HepG2 (cell line): ENCODE measurements at regions not wholly inside any gene's neighbourhood (a gene's known extent, or its start where the extent isn't known, plus 50 kb on each side); places are given as distances from the start of the nearest gene placed in this dataset.

Experiments used
- ATAC-seq: fragments of 200-7000 bp; cut with Tn5 transposase; 3 replicates; pipeline ENCODE4 v1.9.1; 2020; ENCODE audit warnings: mild to moderate bottlenecking, moderate library complexity
- BruUV-seq: library from RNA; stranded (reverse); fragments of 400-500 nt; replicated peaks from 2 replicates; lab custom pipeline; 2021; lab: Mats Ljungman, UMichigan
- CTCF ChIA-PET: fragments of 300-600 bp; formaldehyde crosslinking; extraction: SDS; loops from one replicate; lab custom pipeline; 2021; ENCODE audit warnings: low total read pairs, inconsistent platforms, low intra/inter-chr PET ratio; lab: Yijun Ruan, JAX
- POLR2A ChIA-PET: fragments of 350-600 bp; sonication (Branson Sonifier 250); formaldehyde crosslinking; loops from one replicate; lab custom pipeline; 2020; ENCODE audit warnings: antibody characterized with exemption, inconsistent platforms; lab: Yijun Ruan, JAX
- DNase-seq: peaks from one replicate; pipeline ENCODE4 v3.0.0-alpha.2; 2015; ENCODE audit warnings: low spot score
- FAIRE-seq: peaks from 3 replicates; lab custom pipeline; 2011; peaks lifted over from hg19 to GRCh38; lab: Jason Lieb, UNC
- H2AFZ ChIP-seq: one replicate; pipeline ENCODE4 v1.6.1; 2011; ENCODE audit warnings: low read length, inconsistent platforms
- H3K27ac ChIP-seq: fragments of 300-600 bp; 3 replicates; pipeline ENCODE4 v1.8.0; 2011; ENCODE audit warnings: mixed run types, mild to moderate bottlenecking, mixed read lengths, low read length, inconsistent platforms; ENCODE audit not compliant: insufficient read depth; ENCODE audit errors: extremely low read length
- H3K27me3 ChIP-seq, 2 experiments: fragments of 200-600 bp in 1 of 2; 2 replicates in 1 of 2; 3 replicates in 1 of 2; pipeline versions ENCODE4 v1.6.0 to v1.8.0; 2011; ENCODE audit warnings: low read length in 2 of 2, mild to moderate bottlenecking in 2 of 2, moderate library complexity in 2 of 2, inconsistent platforms in 1 of 2; ENCODE audit not compliant: insufficient read depth in 2 of 2, control insufficient read depth in 1 of 2
- H3K36me3 ChIP-seq, 2 experiments: fragments of 200-600 bp in 1 of 2; replicated peaks in 1 of 2; 2 replicates in 1 of 2; 3 replicates in 1 of 2; pipeline versions ENCODE4 v1.5.1 to v1.8.0; 2011; ENCODE audit warnings: low read length in 2 of 2, inconsistent platforms in 1 of 2; ENCODE audit not compliant: insufficient read depth in 2 of 2, control insufficient read depth in 1 of 2
- H3K4me1 ChIP-seq: 2 replicates; pipeline ENCODE4 v1.5.1; 2012; ENCODE audit warnings: low read length, inconsistent platforms; ENCODE audit not compliant: insufficient read depth
- H3K4me2 ChIP-seq: 2 replicates; pipeline ENCODE4 v1.6.0; 2011; ENCODE audit warnings: low read depth, low read length, inconsistent platforms
- H3K4me3 ChIP-seq, 3 experiments: fragments of 200-600 bp in 1 of 3; sonication (generic), shearing (Covaris generic) in 1 of 3; replicated peaks in 1 of 3; 2 replicates each; pipeline ENCODE4 v1.5.1; 2011 to 2016; ENCODE audit warnings: low read length in 3 of 3, inconsistent platforms in 2 of 3, low read depth in 2 of 3, mild to moderate bottlenecking in 2 of 3, control low read depth in 1 of 3, mixed read lengths in 1 of 3; ENCODE audit not compliant: insufficient read depth in 1 of 3
- H3K79me2 ChIP-seq: one replicate; pipeline ENCODE4 v1.6.1; 2011; ENCODE audit warnings: low read length, inconsistent platforms; ENCODE audit not compliant: insufficient read depth
- H3K9ac ChIP-seq: 2 replicates; pipeline ENCODE4 v1.6.0; 2011; ENCODE audit warnings: mild to moderate bottlenecking, low read depth, low read length, inconsistent platforms; ENCODE audit not compliant: insufficient read depth
- H3K9me3 ChIP-seq: 2 replicates; pipeline ENCODE4 v1.5.1; 2012; ENCODE audit warnings: mild to moderate bottlenecking, low read length
- H4K20me1 ChIP-seq: 2 replicates; pipeline ENCODE4 v1.6.0; 2011; ENCODE audit warnings: inconsistent platforms, mild to moderate bottlenecking, low read length, moderate library complexity; ENCODE audit not compliant: insufficient read depth
- ATM ChIP-seq: fragments of 450-650 bp; IDR thresholded peaks from 2 replicates; pipeline ENCODE4 v1.7.1; 2017; ENCODE audit warnings: mild to moderate bottlenecking, borderline replicate concordance
- BRD4 ChIP-seq: sonication (generic); formaldehyde crosslinking; IDR thresholded peaks from 2 replicates; pipeline ENCODE4 v1.4.0; 2020; ENCODE audit warnings: missing genetic modification reagents
- MED13 ChIP-seq: sonication (generic); formaldehyde crosslinking; IDR thresholded peaks from 2 replicates; pipeline ENCODE4 v1.5.0; 2020; ENCODE audit warnings: missing genetic modification reagents
- MEIS2 ChIP-seq: sonication (generic); formaldehyde crosslinking; IDR thresholded peaks from 2 replicates; pipeline ENCODE4 v1.9.0; 2021; ENCODE audit warnings: mild to moderate bottlenecking, missing genetic modification reagents
- POGZ ChIP-seq: sonication (generic); formaldehyde crosslinking; IDR thresholded peaks from 2 replicates; pipeline ENCODE4 v1.4.0; 2020; ENCODE audit warnings: mild to moderate bottlenecking, missing genetic modification reagents
- TMF1 ChIP-seq: sonication (generic); formaldehyde crosslinking; IDR thresholded peaks from 2 replicates; pipeline ENCODE4 v1.8.1; 2022; ENCODE audit warnings: low read depth, missing genetic modification reagents
- ZMYM2 ChIP-seq: sonication (generic); formaldehyde crosslinking; IDR thresholded peaks from 2 replicates; pipeline ENCODE4 v1.8.0; 2022; ENCODE audit warnings: mild to moderate bottlenecking, missing genetic modification reagents
- ZNF333 ChIP-seq: sonication (generic); formaldehyde crosslinking; IDR thresholded peaks from 2 replicates; pipeline ENCODE4 v1.4.0; 2020; ENCODE audit warnings: mild to moderate bottlenecking, missing genetic modification reagents, borderline replicate concordance
- ZNF362 ChIP-seq: sonication (generic); formaldehyde crosslinking; IDR thresholded peaks from 2 replicates; pipeline ENCODE4 v1.4.0; 2020; ENCODE audit warnings: missing genetic modification reagents, mild to moderate bottlenecking, borderline replicate concordance
- ZNF770 ChIP-seq: sonication (generic); formaldehyde crosslinking; IDR thresholded peaks from 2 replicates; pipeline ENCODE4 v1.5.0; 2020; ENCODE audit warnings: mild to moderate bottlenecking, missing genetic modification reagents
- ZNF775 ChIP-seq: sonication (generic); formaldehyde crosslinking; IDR thresholded peaks from 2 replicates; pipeline ENCODE4 v1.4.0; 2020; ENCODE audit warnings: missing genetic modification reagents, mild to moderate bottlenecking, moderate library complexity, borderline replicate concordance
- ZNF782 ChIP-seq: sonication (generic); formaldehyde crosslinking; IDR thresholded peaks from 2 replicates; pipeline ENCODE4 v1.4.0; 2020; ENCODE audit warnings: missing genetic modification reagents, mild to moderate bottlenecking, borderline replicate concordance
- WGBS: methylation state at CpG from one replicate; pipeline ENCODE4 v1.1.6; 2017; ENCODE audit warnings: low lambda C conversion rate; 5-methylcytosine and 5-hydroxymethylcytosine counted together
- in situ Hi-C: cut with HindIII; loops from 2 replicates; pipeline ENCODE4 v1.10.0; 2017; ENCODE audit warnings: low pct_unique_long_range_greater_than_20kb; ENCODE audit not compliant: extremely low pct_ligation_motif_present
- intact Hi-C: fragments of 100-400 bp; cut with micrococcal nuclease; formaldehyde crosslinking; loops from one replicate; pipeline ENCODE4 v1.10.0; 2022; ENCODE audit not compliant: unreplicated experiment
- TF ChIP-seq, protein P1 (sequence below): sonication (generic); formaldehyde crosslinking; IDR thresholded peaks from 2 replicates; pipeline ENCODE4 v1.4.0; 2020; ENCODE audit warnings: mild to moderate bottlenecking, missing genetic modification reagents

DNA sequence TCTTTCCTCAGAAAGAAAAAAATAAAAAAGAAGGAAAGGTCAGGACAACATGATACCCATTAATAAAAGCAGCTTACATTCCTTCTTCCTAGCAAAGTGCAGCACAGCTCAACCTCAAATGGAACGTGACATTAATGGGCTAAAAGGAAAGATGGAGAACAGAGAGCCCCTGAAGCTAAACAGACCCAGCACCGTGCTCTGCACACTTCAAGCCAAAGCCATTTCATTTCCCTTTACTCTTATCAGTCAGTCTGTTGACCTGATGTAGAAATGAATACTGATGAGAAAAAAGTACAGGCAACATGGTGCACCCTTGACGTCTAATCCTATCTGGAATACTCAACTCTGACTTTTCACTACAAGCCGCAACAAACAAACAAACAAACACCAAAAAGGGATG is 57.7 kb upstream of the EDNRA start:
- no peaks in the 10 kb centered on the region for H3K4me1 ChIP-seq
- no peaks in the 10 kb centered on the region for H3K27me3 ChIP-seq
- 2% methylated on average over 4 of the region's 4 CpGs for WGBS
- no peak overlapping the region for H3K27ac ChIP-seq
- ATAC-seq: no peak
- no peak for FAIRE-seq
- CTCF ChIA-PET: no interaction called here
- H3K36me3 ChIP-seq: no peaks in the 10 kb centered on the region
- BruUV-seq: no TSS peak
- H2AFZ ChIP-seq: no peak overlapping the region
- H4K20me1 ChIP-seq: no peaks in the 10 kb centered on the region
- no peak overlapping the region for H3K4me2 ChIP-seq
- intact Hi-C loops: no loop called here
- no peak overlapping the region for H3K9ac ChIP-seq
- H3K79me2 ChIP-seq: no peaks in the 10 kb centered on the region
- no peak overlapping the region for H3K4me3 ChIP-seq
- H3K9me3 ChIP-seq: no peaks in the 10 kb centered on the region
- TF ChIP-seq ZNF782 (CRISPR knock-in tag) (no peak), POGZ (CRISPR knock-in tag) (no peak), ZMYM2 (no peak), ZNF775 (no peak), ZNF362 (CRISPR knock-in tag) (no peak), TMF1 (no peak), ATM (no peak), MEIS2 (no peak), BRD4 (CRISPR knock-in tag) (no peak), ZNF333 (CRISPR knock-in tag) (no peak), MED13 (CRISPR knock-in tag) (no peak), ZNF770 (CRISPR knock-in tag) (no peak)
- TF ChIP-seq, protein P1, sequence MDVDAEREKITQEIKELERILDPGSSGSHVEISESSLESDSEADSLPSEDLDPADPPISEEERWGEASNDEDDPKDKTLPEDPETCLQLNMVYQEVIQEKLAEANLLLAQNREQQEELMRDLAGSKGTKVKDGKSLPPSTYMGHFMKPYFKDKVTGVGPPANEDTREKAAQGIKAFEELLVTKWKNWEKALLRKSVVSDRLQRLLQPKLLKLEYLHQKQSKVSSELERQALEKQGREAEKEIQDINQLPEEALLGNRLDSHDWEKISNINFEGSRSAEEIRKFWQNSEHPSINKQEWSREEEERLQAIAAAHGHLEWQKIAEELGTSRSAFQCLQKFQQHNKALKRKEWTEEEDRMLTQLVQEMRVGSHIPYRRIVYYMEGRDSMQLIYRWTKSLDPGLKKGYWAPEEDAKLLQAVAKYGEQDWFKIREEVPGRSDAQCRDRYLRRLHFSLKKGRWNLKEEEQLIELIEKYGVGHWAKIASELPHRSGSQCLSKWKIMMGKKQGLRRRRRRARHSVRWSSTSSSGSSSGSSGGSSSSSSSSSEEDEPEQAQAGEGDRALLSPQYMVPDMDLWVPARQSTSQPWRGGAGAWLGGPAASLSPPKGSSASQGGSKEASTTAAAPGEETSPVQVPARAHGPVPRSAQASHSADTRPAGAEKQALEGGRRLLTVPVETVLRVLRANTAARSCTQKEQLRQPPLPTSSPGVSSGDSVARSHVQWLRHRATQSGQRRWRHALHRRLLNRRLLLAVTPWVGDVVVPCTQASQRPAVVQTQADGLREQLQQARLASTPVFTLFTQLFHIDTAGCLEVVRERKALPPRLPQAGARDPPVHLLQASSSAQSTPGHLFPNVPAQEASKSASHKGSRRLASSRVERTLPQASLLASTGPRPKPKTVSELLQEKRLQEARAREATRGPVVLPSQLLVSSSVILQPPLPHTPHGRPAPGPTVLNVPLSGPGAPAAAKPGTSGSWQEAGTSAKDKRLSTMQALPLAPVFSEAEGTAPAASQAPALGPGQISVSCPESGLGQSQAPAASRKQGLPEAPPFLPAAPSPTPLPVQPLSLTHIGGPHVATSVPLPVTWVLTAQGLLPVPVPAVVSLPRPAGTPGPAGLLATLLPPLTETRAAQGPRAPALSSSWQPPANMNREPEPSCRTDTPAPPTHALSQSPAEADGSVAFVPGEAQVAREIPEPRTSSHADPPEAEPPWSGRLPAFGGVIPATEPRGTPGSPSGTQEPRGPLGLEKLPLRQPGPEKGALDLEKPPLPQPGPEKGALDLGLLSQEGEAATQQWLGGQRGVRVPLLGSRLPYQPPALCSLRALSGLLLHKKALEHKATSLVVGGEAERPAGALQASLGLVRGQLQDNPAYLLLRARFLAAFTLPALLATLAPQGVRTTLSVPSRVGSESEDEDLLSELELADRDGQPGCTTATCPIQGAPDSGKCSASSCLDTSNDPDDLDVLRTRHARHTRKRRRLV (CRISPR knock-in tag): no peak
- TF ChIP-seq, all 625 proteins: peak for 0
- in situ Hi-C loops: no loop called here
- no peak for DNase-seq
- POLR2A ChIA-PET: no interaction called here
